NAMALWA (cell line): ENCODE measurements at regions not wholly inside any gene's neighbourhood (a gene's known extent, or its start where the extent isn't known, plus 50 kb on each side); places are given as distances from the start of the nearest gene placed in this dataset.

Experiments
- DNase-seq: peaks from one replicate; pipeline ENCODE4 v3.0.0-alpha.2; 2015; ENCODE audit warnings: low spot score

DNA sequence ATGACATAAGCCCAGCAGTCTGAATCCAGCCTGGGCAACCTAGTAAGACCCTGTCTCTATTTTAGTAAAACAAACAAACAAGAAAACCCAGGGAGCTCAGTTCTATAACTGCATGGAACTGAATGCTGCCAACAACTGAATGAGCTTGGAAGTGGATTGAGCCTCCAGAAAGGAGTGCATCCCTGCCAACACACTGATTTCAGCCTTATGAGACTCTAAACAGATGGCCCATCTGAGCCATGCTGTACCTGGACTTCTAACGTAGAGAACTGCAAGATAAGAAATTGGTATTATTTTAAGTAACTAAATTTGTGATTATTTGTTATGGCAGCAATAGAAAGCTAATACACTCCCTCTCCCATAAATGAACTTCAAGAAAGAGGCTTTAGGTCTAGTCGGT lies 150.4 kb upstream of the RAI14 start:
- DNase-seq: no peak

- no peak for DNase-seq
These were observed 148.2 kb upstream of the RAI14 start for GRCh38 chr5:34507933-34508332.

- DNase-seq: no peak
These were observed 146.7 kb upstream of the RAI14 start for GRCh38 chr5:34509392-34509791.

GRCh38 chr5:34510002-34510401 lies 146.1 kb upstream of the RAI14 start:
- DNase-seq: no peak

DNA sequence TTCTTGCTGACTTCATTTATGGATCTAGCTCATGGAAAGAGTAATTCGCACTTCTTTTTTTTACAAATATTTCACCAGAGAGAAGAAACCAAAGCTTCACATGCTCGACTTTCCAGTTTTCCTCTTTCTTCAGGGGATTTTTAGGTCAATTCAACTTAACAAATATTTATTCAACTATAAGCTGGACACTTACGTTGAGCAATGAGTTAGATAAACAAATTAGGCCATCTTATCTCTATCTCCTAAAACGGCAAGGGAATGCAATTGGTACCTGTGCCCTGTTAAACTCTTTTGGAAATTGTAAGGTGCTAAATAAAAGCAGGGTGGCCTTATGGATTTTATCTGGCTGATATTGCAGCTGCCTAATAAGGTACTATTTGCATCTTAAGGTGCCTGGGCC lies 145.1 kb upstream of the RAI14 start:
- no peak for DNase-seq

DNA sequence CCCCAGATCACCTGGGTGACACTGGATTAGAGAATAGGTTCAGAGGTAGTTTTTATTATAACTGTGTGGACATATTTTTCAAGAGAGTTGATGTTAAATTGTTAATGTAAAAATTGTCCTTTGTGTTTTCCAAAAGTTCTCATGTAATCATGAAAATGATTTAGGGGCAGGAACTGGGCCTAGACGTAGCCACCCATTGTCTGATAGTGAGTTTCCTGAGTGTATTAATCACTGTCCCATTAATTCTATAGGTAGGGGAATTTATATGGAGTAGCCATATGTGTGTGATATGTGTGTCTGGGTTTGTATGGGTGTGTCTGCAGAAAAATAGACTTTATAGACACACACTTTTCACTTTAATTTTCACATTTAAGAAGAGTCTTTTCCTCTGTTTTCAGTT lies 144.6 kb upstream of the RAI14 start:
- DNase-seq: no peak

- no peak for DNase-seq
These were observed 144.2 kb upstream of the RAI14 start for GRCh38 chr5:34511915-34512314.

- DNase-seq: no peak
These were observed 140.0 kb upstream of the RAI14 start for GRCh38 chr5:34516166-34516565.

- DNase-seq: no peak
These were observed 139.4 kb upstream of the RAI14 start for GRCh38 chr5:34516686-34517085.

GRCh38 chr5:34517249-34517648 lies 138.9 kb upstream of the RAI14 start:
- DNase-seq: no peak

DNA sequence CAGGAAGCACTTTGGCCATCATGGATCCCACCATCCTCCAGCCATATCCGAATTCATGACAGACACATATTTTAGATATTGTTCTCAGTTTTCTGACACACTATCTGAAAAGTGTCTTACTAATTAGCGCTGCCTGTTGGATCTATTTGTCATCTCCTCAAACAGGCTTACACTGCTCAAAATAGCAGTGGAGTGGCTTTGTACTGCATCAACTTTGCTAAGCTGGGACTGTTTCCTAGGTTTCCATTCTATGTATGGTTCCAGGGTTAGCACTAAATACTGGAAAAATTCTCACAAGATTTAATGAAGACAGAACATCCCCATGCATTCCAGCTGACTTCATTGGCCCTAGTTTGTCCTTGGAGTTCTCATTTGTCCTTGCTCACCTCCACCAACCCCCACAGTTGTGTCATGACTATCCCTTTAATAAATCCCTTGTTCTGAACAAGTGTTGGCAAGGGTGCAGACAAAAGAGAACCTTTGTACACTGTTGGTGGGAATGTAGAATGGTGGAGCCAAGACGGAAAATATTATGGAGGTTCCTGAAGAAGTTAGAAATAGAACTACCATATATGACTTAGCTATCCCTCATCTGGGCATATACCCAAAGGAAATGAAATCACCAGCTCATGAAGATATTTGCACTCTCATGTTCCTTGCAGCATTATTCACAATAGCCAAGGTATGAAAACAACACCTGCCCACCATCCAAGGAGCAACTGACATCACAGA lies 136.5 kb upstream of the RAI14 start:
- no peak for DNase-seq

DNA sequence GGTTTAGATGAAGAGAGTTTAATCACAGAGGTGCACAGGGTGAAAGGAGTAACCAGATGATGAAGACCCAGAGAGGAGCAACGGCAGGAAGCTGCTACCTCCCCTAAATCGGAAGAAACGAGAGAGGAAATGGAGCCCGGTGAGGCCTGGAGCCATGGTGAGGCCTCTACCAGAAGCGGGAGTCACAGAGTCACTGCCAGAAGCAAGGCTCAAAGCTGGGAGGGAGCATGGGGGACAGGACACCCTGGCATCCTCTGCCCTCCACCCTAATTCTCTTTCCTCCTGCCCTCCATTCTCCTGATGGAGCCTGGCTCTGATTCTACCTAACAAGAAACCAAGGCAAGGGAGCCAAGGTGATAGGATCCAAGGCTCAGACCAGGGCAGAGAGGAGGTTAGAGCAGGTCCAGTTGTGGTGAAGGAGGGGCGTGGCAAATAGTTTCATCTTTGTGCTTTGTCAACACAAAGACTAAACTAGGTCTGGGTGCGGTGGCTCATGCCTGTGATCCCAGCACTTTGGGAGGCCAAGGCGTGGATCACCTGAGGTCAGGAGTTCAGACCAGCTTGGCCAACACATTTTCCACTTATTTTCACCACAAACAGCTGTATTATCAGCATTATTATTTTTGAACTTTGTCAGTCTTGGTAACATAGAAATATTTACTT lies 134.4 kb upstream of the RAI14 start:
- DNase-seq: no peak

DNA sequence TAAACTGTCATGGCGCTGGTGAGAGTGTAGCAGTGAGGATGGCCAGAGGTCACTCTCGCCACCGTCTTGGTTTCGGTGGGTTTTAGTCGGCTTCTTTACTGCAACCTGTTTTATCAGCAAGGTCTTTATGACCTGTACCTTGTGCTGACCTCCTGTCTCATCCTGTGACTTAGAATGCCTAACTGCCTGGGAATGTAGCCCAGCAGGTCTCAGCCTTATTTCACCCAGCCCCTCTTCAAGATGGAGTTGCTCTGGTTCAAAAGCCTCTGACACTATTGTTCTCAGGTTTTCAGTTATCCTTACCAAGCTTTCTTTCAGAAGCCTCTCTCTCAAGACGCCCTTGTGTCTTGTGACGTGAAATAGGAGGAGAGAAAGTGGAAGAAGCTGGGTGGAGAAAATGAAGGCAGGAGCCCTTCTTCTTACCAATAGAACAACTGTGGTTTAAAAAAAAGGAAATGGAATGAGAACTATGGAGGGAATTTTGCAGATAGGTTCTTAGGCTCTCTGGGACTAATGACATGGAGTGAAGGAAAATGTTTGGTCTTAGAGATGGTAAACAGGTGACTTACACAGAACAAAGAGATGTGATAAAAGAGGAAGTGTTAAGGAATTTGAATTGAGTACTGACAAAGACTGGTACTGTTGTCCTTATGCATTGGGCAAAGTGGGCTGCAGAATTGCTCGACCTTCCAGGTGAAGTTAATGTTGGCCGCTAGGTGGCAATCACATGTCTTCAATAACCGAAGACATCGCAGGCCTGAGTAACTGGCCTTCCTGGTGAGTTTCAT lies 133.3 kb upstream of the RAI14 start:
- DNase-seq: peak; percentile 78

GRCh38 chr5:34523387-34523726 lies 132.8 kb upstream of the RAI14 start:
- DNase-seq: no peak

DNA sequence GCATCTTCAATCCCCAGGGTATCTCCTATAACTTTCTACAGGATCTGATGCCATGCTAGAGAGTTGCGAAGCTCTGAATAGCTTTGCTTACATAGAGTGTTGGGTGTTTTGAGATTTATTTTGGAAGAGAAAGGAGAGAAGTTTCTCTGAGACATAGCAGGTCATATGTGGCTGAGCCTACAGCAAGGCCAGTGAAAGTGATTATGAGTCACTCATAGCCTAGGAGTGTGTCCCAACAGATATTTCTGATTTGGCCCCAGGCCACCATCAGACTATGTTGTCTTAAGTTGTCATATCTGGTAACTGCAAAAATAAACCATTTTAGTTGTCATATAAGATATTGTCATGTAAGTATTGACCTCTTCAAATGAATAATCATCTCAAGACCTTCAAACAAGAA lies 132.0 kb upstream of the RAI14 start:
- no peak for DNase-seq

DNA sequence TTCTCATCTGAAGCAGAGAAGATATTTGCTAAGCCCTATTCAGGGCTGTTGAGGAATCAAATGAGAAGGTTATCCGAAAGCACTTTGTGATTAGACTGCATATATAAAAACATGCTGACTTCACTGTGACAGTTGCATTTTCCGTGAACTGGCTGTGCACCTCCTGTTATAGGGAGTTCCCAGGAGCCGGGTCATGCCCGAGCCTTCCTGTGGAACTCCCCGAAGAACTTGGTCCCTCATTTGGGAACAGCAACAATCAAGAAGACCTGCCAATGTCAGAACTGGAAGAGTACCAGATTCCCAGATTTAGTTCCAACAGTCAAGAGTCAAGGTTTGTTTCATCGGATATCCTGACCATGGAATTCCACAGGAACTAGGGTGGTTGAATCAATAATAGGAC lies 130.4 kb upstream of the RAI14 start:
- no peak for DNase-seq

- DNase-seq: no peak
These were observed 129.3 kb upstream of the RAI14 start for GRCh38 chr5:34526682-34527305.

DNA sequence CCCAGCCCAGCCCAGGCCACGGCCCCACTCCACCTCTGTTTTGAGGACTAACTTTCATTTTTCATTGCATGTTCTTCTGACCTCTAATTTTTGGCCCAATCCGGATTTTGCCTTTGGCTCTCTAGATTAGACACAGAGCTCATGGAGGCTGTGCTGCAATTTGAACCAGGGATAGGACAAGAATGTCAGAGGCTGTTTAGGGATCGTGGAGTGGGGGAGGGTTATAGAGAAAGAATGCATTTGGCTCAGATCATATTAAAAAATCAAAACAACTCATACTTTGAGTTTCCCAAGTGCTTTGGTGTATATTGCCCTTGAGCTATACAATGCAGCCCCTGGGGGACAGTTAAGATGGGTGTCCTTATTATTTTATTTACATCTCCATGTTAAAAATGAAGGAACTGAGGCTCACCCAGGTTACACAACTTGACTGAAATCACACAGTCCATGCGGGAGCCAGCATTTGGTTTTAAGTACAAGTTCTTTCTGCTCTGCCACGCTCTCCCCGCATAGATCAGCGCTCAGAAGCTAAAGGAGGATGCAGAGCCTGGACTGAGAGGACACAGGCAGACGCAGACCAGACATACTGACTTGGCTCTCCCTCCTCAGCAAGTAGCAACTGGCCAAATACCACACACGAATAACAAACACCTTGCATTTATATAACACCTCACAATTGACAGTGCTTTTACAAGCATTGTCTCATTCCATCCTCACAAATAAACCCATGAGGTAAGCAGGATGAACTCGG lies 126.4 kb upstream of the RAI14 start:
- no peak for DNase-seq

DNA sequence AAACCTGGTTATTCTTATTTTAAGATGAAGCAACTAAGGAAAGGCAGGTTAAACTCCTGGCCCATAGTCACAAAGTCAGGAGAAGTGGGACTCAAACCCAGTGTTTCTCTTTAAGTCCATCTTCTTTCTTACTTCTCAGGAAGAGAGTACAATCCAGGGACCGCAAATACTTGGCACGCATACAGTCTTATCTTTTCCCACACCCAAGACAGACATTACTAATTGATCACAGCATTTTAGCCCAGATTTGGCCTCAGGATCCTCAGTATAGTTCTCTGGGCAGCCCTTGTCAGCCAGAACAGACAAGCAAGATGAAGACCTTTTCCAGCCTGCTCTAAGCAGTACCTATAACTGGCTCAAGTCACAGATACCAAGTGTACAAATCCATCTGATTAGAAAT lies 125.5 kb upstream of the RAI14 start:
- no peak for DNase-seq

DNA sequence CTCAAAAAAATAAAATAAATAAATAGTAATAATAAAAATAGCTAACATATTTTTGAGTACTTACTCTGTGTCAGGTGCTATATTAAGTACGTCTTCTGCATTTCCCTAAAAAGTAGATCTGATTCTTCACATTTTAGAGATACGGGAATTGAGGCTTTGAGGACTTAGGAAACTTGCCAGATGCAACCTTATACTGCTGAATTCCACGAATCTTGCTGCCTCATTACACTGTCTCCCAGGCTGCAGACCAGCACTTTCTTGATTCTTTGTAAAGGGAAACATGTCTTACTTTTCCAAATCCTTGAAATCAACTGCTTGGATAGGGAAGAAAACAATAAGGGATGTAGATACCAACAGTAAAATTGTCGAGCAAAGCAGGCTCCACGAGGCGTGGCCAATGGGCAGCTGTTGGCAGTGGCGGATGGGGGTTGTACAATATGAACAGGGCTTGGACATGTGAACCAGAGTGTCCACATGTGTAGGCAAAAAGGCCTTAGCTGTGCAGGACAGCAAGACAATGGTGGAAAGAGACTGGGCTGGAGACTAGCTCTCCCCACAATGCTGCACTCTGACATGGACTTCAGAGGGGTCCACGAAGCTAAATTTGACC lies 124.3 kb upstream of the RAI14 start:
- DNase-seq: no peak
